ENCODE measurements at regions not wholly inside any gene's neighbourhood (a gene's known extent, or its start where the extent isn't known, plus 50 kb on each side); places are given as distances from the start of the nearest gene placed in this dataset.
"Not testable (repeated sequence)": the region's sequence is repeated elsewhere in the genome, so short reads cannot be mapped to it uniquely, and the experiment has no call there.

DNA sequence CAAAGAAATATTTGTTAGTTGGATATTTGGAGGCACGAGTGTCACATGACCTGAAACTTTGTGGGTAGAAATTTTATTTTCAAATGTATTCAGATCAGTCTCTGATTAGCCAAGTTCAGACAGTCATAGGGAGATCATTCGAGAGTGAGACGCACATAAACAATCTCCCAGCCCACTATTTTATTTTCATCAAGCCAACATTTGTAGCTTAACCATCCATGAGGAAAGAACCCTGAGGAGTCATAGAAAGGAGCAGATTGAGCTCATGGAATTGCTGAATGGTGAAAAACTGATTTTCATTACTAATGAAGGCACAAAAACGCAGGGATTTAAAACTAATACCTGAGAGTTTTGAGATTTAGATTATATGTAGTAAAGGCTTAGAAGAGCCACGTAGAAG, 548.7 kb downstream of the NSUN3 start:
- no peak for DNase-seq

DNA sequence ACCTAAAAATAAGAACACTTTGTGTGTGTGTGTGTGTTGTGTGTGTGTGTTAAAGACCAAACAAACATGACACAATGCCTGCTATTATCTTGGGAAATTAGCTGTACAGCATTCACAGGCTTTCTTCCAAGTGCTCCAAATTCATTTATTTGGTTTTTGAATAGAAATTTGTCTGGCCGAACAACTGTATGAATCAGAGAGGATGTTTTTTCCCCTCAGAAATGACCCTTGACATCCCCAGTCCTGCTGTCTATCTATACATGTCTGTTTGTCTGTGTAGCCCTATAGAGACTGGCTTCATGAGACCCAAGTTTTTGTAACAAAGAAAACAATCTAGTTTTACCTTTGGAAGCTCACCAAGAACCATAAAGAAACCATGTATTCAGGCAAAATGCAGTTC, 549.8 kb downstream of the NSUN3 start:
- DNase-seq: no peak

DNA sequence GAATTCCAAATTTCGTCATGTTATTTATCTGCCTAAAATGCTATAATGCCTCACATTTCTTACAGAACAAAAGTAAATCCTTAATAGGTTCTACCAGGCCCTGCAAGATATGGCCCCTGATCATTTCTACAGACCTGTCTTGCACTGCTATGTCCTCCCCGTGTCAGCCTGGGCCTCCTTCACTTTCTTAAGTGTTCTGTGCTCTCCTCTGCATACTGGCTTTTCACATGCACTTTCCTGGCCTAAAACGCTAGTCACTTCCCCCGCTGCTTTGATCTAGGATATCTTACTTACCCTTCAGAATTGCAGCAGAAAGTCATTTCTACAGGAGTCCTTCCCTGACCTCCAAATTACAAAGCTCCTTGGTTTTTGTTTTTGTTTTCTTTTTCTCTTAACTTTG, 551.3 kb downstream of the NSUN3 start:
- no peak for DNase-seq

DNA sequence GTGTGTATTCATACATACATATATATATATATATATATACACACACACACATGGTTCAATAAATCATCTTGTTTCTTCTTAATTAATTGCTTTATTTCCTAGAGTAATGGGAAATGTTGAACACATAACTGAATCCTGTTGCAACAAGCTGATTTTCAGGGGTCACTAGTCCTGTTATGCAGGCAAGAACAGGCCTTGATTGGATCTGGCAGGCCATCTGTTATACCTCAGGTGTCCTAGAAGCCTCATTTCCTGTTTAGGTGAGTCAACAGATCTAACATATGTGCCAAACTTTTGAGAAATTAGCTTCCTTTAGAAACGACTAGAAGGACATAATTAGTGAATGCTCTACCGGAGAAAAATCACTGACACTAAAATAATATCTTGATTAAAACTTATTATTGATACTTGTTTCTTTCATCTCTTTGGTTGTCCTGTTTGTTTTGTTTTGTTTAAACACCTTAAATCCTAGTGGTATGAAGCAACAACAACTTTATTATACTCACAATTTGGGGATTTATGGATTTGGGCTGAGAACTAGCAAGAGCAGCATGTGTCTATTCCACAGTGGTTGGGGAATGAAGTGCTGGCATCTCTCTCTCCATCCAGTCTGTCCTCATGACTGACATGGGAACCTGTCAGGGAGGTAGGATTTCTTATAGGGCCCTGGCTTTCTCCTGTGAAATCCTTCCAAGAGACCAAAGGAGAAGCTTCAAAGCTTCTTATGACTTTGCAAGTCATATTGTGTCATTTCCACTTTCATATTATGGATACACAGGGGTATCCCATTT, 552.6 kb downstream of the NSUN3 start:
- no peak for DNase-seq

DNA sequence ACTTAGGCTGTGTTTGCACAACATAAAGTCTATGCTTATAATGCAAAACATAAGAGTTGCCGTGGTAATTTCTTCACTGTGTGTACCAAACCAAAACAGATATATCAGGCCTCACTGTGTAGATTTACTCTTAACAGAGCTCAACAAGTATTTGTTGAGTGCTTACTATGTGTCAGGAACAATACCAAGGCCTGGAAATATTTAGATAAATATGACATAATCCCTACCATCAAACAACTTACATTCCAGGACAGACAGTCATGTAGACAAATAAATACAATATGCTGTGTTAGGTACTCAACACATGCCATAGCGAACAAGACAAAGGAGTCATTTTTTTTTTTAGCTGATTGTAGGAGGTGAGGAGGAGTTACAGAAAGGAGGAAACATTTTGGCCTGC, 554.0 kb downstream of the NSUN3 start:
- no peak for DNase-seq

DNA sequence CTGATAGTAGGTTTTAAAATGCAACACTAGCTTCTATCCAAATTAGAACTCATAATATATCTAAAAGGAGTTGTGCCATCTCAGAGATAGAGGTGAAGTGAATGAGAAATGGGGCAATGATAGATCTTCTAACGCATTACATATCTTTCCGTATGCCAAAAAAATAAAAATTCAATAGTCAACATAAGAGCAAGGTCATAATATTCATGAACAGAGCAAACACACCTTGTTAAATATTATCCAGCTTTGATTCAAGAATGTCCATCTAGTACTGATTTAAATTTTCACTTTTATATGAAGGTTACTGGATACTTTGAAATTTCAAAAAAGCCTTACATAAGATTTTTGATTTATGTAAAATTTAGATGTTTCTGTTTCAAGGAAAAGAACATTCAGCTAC, 554.5 kb downstream of the NSUN3 start:
- no peak for DNase-seq

DNA sequence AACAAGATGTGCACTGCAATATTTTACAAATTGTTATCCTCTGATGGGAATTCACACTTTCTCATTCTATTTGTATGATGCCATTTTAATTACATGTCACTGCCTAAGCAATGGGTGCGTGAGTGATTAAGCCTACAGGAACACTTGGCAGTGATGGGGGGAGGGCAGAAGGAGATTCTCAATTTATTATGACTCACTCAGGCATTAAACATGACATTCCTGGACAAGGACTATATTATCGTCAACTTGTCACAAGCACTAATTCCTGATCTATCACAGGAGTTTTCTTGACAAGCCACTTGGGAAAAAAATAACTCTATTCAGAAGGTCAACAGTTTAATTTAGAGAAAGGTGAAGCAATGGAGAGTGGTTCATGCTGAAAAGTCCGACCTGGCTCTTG, 556.8 kb downstream of the NSUN3 start:
- DNase-seq: no peak

DNA sequence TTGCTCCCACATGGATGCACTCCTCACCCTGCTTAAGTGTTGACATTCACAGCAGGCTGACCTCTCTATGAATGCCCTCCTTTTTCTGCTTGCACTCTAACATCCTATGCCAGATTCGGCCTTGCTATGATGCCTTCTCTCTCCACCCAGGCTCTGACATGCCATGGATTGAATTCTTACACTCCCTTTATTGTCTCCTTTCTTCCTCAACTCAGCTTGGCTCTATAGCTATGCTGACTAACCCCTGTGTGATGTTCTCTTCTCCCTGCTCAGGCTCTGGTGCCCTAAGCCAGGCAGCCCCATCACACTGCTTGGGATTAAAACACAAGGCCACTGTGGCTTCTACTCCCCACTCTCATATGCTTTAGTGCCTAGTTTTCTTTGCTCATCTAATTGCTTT, 563.7 kb downstream of the NSUN3 start:
- no peak for DNase-seq

DNA sequence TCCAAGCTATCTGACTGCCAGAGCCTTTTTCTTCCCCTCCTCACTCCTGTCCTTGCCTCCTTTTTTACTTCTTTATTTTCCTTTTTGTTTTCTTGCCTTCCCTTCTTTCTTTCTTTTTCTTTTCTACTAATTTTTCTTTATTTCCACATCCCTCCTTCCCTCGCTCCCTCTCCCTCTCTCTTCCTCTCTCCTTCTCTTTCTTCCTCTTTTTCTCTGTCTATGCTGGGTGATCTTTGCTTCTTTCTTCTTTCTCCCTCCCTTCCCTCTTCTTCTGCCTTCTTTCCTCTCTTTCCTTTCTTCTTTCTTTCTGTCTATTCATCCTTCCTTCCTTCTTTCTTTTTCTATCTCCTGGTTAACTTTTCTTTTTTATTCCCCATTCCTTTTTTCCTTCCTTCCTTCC, 564.8 kb downstream of the NSUN3 start:
- no peak for DNase-seq

DNA sequence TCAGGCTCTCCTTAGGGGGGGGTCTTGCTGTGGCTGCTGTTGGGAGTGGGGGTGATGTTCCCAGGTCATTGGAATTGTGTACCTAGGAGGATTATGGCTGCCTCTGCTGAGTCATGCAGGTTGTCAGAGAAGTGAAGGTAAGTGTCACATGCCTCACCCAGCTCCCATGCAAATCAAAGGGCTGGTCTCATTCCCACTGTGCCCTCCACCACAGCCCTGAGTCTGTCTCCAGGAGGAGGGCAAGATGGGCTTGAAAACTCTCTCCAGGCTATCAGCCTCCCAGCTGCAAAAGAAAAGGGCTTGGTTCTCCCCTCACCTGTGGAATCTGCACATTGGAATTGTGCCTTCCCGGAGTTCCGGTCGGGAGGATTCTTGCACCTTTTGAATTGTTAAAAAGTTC, 580.5 kb downstream of the NSUN3 start:
- DNase-seq: no peak

DNA sequence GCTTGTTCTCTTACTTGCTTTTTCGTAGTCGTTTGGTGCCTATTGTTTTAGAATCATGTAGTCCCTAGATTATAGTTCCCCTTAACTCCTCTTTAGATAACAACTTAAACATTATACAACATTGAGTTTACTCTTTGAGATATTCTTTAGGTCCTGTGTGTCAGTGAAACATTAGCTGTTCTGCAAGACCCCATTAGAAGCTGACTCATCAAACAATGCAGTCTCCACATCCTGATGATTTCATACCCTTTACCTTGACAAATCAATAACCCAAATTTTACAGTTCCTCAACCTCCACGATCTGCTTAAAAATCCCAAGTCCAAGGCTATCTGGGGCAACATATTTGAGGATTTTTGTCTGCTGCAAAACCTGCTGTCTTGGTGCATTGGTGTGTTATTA, 582.9 kb downstream of the NSUN3 start:
- DNase-seq: no peak

DNA sequence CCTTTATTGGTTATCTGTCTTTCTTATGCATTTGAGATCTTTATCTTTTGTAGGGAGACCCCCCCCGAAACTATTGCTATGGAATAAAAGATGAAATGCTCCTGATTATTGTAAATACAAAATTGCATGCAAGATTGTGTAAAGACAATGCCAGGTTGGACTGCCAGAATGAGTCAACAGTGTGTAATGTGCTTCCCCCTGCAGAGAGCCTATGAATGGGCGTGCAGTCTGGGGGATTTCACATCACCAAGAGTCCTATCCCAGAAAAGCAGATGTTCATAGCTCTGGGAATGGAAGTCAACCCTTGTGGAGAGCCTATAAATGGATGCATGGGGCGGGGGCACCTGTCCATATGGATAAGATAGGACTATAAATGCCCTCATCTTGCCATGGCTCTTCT, 584.3 kb downstream of the NSUN3 start:
- DNase-seq: no peak

DNA sequence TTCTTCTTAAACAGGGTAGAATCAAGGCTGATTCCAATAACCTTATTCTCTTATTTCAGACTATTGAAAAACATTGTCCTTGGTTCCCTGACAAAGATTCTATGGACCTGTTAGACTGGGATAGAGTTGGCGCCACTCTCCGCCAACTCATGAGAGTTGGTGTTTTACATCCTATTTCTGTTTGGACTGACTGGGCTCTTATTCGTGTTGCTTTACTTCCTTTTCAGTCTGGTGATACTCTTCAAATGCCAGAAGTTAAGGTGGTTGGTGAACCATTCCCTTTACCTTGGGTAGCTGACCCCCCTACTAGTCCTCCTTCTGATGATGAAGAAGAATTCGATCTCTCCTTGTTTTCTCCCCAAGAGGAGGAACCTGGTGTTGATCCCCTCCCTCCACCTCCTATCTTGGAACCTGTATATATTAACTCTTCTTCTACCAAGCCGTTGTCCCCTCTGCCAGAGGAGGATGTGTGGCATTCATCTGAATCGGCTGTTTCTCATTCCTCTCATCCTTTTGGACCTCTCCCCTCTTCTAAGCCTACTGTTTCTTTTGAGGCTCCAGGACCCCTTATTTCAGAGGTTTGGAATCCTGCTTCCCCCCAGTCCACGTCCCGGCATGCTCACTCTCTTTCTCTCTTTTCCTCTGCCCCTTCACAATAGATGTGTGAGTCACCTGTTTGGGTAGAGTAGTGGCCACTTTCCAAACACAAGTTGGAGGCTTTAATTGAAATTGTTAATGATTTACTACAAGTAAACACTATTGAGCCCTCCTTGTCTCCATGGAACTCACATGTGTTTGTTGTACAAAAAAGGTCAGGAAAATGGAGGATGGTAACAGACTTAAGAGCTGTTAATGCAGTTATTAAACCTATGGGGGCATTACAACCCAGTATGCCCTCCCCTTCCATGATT, 585.7 kb downstream of the NSUN3 start:
- not testable (repeated sequence) for DNase-seq

DNA sequence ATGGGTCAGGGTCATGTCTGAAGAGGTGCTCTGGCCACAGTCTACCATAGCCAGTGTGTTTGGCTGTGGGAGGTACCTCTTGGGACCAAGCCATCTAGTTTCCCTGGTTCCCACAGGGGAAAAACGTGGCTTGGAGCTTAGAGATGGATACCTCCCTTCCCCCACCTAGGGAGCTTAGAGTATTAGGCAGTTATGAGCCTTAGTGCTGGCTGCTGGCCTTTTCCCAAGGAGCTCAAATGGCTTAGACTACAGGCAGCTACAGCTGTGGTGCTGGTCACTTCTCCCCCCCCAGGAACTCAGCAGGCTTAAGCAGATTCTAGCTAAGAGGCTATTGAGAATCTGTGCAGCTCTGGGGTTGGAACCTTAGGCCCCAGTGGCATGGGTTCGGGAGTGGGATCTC, 591.2 kb downstream of the NSUN3 start:
- no peak for DNase-seq

DNA sequence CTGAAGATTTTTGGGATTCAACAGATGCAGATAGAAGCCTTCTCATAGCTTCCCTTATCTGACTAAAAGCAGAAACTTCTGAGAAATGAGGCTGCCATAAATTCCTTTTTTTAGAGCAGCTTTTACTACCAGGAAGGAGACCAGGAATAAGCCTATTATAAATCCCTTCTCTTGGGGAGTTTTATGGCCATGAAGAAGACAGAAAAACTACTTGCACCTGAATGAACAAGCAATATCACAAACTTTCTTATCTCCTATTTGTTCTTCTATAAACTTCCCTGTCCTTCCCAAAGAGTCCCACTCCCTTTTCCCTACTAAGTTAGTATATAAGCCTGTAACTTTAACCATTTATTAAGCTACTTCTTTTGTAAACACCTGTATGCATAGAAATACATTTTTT, 603.1 kb downstream of the NSUN3 start:
- no peak for DNase-seq

DNA sequence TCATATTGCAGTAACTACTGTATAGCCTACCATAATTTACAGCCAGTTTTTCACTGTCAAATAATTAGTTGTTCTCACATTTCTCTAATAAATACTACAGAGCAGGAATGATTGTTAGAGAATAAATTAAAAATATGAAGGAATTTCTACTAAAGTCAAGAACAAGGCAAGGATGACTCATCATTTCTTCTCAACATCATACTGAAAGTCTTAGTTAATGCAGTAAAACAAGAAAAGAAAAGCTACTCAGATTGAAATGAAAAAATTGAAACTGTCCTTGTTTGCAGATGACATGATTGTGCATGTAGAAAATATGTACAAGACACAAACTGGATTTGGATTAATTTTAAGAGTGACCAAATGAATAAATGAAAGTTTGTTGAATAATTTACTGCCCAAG, 608.2 kb downstream of the NSUN3 start:
- no peak for DNase-seq

DNA sequence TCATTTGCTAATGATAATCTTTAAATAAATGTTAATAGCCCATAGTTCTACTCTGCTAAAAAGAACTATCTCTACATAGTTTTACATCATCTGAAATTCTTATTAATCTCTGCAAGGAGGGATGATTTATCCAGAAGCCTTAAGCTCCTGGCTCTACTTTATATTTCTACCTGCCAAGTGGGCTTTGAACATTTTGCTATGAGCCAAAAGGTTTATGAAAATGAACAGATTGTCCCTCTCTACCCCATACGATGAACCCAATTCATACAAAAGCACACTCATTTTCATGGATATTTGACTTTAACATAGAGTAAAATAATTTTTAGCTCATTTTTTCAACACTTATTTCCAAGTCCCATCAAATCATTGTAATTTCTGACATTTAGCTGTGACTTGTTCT, 611.0 kb downstream of the NSUN3 start:
- DNase-seq: no peak

DNA sequence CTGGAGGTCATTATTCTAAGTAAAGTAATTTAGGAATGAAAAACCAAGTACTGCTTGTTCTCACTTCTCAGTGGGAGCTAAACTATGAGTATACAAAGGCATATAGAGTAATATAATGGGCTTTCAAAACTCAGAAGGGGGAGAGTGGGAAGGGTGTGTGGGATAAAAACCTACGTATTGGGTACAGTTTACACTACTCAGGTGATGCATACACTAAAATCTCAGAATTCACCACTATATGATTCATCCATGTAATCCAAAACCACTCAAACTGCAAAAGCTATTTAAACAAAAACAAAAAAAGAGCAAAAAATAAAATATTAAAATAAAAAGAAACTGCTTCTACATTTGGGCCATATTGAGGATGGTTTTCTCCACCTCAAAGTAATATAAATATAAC, 623.3 kb downstream of the NSUN3 start:
- DNase-seq: no peak

DNA sequence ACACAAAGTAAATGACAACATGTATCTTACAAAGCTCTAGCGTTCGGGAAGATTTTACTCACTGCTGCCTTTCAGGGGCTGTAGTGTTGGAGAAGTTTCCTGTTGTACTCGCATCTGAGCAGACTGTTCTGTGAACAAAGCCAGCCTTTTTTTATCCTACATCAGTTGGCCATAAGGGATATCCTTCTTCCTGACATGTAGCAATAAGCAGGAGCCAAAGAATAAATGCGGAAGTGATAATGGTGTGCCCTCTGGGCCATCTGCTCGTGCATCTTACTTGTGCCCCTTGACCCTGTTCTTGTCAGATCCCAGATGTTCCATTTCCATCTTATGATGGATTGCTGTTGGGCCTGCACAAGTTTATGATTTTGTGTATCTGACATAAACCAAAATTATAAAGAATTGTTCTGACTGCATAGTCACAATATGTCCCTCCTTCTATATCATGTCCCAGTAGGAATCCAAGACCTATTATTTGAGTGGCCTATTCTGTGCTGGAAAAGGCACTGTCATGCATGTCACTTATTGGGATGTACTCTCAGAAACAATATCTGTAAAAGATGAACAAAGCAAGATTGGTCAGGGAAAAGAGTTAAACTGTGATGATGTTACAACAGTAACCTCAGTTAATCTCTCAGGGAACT, 631.3 kb downstream of the NSUN3 start:
- DNase-seq: no peak

DNA sequence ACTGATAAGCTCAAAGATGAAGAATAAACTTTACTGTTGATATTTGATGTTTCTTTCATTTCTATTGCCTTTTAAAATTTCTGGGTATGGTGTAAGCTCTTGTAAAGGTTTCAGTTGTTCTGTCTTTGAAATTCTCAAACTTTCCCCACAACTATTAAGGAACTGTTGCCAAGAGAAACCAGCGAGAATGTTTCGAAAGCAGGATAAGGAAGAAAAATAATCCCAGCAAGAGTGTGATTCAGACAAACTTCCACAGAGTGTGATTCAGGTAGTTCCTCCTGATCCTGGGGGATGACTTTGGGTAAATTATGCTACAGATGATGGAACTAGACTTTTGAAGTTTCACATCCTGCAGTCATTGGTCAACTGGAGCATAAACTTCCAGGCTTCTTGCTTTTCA, 632.0 kb downstream of the NSUN3 start:
- no peak for DNase-seq

DNA sequence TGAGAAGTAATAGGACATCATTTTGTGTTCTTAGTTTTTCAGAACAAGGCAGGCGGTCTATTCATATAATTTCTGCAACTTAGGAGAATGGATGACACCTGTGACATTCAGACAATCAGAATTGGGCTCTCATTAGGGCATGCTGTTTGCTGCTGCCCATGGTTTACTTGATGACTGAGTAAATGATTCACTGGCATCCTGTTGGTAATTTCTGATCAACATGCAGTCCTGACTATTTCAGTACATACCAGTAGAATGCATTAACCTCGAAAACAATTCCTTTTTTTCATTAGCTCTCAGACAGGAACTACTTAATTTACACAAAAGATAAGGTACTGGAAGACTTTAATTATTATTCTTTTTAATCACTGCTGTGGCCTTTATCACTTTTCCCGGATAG, 641.6 kb downstream of the NSUN3 start:
- no peak for DNase-seq

DNA sequence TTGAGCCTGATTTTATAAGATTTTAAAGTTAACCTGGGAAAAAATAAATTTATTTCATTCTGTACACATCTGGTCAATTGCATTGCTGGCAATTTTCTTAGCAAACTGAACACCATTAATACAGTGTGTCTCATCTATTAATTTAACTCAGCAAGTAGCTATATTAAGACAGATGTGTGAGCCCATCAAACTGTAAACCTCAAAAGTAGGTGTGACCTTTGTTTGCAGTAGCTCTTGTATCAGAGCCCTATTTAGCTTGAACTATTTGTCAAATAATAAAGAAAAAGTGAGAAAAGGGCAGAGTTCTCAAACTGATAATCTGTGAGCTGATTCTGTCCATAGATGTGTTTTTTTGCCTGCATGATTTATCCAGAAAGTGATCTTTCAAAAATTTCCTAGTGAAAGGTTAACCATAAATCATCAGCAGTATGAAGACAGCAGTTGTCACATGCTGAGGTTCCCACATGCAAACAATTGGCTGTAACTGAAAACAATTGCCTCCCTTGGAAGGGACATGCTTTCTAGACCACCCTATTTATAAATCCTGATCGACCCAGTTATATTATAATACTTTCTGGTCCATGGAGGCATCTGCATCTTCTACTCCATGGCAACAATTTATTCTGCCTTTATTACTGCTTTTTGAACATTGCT, 646.5 kb downstream of the NSUN3 start:
- DNase-seq: no peak

DNA sequence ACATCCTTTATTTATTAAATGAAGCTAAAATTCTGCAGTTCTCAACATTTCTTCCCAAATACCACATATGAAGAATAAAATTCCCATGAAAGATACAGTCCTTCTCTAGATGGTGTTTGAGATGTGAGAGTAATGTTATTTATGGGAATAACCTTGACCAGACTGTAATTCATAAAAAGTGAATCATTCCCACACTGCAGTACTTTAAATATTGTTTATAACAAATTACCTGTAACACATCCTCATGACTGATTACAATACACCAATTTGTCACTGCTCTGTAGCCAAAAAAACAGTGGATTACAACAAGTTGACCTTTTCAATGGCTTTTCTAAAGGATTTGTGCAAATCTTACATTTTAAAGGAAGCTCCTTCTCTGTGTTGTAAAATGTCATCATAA, 651.3 kb downstream of the NSUN3 start:
- DNase-seq: no peak

Data from suppressor macrophage (primary cell).